Thymus (tissue), 11 donors: ENCODE measurements at regions not wholly inside any gene's neighbourhood (a gene's known extent, or its start where the extent isn't known, plus 50 kb on each side); places are given as distances from the start of the nearest gene placed in this dataset.

Source experiments
- DNase-seq, 9 donors: peaks; one replicate each; pipeline ENCODE4 v3.0.0-alpha.2; 2013; ENCODE audit warnings: low spot score in 9 of 9, low read depth in 6 of 9, missing footprints in 1 of 9
- H3K27ac ChIP-seq, 2 donors: one replicate each; pipeline ENCODE4 v1.5.1; 2013; ENCODE audit warnings: control low read depth in 1 of 2, low read depth in 1 of 2, low read length in 1 of 2, mild to moderate bottlenecking in 1 of 2, moderate library complexity in 1 of 2
- H3K27me3 ChIP-seq, 2 donors: one replicate each; pipeline ENCODE4 v1.5.1; 2013; ENCODE audit warnings: low read length in 1 of 2; ENCODE audit not compliant: control insufficient read depth in 2 of 2, insufficient read depth in 1 of 2
- H3K36me3 ChIP-seq, 2 donors: one replicate each; pipeline ENCODE4 v1.5.1; 2013; ENCODE audit warnings: low read length in 1 of 2, mild to moderate bottlenecking in 1 of 2, moderate library complexity in 1 of 2; ENCODE audit not compliant: control insufficient read depth in 2 of 2, insufficient read depth in 2 of 2
- H3K4me1 ChIP-seq, 2 donors: one replicate each; pipeline ENCODE4 v1.5.1; 2013; ENCODE audit warnings: low read length in 2 of 2; ENCODE audit not compliant: control insufficient read depth in 2 of 2, insufficient read depth in 2 of 2
- H3K4me3 ChIP-seq, 2 donors: one replicate each; pipeline ENCODE4 v1.5.1; 2013; ENCODE audit warnings: low read length in 2 of 2, control low read depth in 1 of 2, mild to moderate bottlenecking in 1 of 2
- H3K9me3 ChIP-seq, 2 donors: one replicate each; pipeline ENCODE4 v1.5.1; 2013; ENCODE audit warnings: low read length in 1 of 2, mild to moderate bottlenecking in 1 of 2; ENCODE audit not compliant: control insufficient read depth in 2 of 2, insufficient read depth in 1 of 2
- WGBS: extraction: QIAGEN DNeasy Blood & Tissue Kit; methylation state at CpG from one replicate; pipeline ENCODE4 v1.1.7; 2013; 5-methylcytosine and 5-hydroxymethylcytosine counted together
- donor health status: healthy.

DNA sequence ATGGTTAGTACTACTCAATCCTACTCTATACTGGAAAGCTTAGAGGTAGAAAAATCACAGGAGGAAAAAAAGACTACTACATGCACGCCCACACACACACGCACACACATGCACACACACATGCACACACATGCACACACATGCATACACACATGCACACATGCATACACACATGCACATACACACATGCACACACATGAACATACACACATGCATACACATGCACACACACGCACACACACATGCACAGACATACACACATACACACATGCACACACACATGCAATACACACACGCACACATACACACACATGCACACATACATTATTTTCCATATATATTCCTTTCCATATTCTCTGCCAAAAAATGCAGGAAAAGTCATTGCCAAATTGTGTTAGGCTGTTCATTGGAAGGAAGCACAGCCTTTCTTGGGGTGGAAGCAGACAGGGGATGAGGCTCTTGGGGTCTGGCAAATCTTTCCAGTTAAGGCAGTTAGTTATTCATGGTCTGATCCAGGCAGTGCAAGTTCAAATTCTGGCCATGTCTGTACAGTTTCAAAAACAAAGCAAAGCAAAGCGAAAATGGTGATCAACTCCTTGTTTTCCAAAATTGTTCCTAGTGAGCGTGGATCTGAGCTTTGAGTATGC, 187.9 kb upstream of the EGFLAM start:
- H3K4me1 ChIP-seq = no peaks in the 10 kb centered on the region
- H3K36me3 ChIP-seq = no peaks in the 10 kb centered on the region
- no peak for DNase-seq
- H3K4me3 ChIP-seq = no peak overlapping the region
- 98% methylated on average over 6 of the region's 6 CpGs for WGBS
- H3K27me3 ChIP-seq = no peaks in the 10 kb centered on the region
- no peak overlapping the region for H3K27ac ChIP-seq
- no peaks in the 10 kb centered on the region for H3K9me3 ChIP-seq

DNA sequence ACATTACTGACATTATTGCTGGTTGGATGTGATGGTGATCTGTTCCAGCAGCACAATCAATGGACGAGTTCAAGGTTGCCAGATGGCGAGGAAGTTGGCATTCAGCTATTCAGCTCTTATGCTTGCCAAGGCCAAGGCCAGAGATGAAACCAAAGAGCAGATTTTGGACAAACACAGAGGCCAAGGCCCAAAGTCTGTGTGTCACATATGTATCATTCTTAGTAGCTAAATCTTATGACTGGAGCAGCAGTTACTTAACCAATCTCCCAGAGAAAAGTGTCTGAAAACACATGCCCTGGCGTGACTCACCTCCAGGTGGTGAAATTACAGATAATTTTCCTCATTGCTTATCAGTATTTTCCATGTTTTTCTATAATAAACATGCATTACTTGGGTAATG, 189.0 kb upstream of the EGFLAM start:
- Histone ChIP-seq H3K4me1 (no peaks in the 10 kb centered on the region), H3K9me3 (no peaks in the 10 kb centered on the region), H3K27me3 (no peaks in the 10 kb centered on the region), H3K27ac (no peak overlapping the region), H3K36me3 (no peaks in the 10 kb centered on the region), H3K4me3 (no peak overlapping the region)
- no peak for DNase-seq
- WGBS = 90% methylated on average over 3 of the region's 3 CpGs

DNA sequence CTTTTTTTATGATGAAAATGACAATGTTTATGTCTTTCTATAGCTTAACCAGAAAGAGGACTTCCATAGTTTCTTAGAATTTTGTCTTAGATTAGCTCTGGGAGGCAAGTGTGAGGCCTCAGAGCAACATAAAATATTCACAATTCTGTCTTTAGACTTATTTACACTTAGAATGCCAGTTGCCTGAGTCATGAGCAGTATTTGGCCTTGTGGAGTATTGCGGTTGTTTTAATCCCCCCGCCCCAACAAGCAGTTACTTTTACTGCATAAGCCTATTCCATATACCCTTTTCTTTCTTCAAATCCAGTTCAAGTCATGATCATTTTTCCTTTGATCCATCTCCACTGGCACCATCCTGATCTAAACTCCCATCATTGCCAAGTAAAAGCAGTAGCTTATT, 198.0 kb upstream of the EGFLAM start:
- Histone ChIP-seq H3K27ac (no peak overlapping the region), H3K4me1 (no peaks in the 10 kb centered on the region), H3K9me3 (no peaks in the 10 kb centered on the region), H3K27me3 (no peaks in the 10 kb centered on the region), H3K36me3 (no peaks in the 10 kb centered on the region), H3K4me3 (no peak overlapping the region)
- DNase-seq = no peak
- WGBS = 98% methylated on average over 2 of the region's 2 CpGs

DNA sequence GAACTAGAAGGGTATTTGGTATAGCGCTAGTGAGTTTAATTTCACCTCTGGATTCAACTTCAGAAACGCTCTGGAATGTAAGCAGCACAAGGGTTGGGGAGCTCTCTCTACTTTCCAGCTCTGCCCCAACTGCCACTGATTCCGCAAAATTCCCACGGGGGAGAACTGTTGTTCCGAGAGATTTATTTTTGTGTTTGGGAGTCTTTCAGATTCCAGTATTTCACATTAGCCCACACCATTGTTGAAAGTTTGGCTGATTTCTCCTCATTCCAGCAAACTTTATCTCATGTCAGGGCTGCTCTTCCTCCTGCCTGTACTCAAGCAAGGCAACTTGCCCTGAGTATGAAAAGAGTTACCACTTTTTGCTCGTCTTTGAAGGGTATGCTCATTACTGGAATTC, 198.5 kb upstream of the EGFLAM start:
- no peaks in the 10 kb centered on the region for H3K27me3 ChIP-seq
- H3K4me3 ChIP-seq = no peak overlapping the region
- H3K9me3 ChIP-seq = no peaks in the 10 kb centered on the region
- WGBS = 98% methylated on average over 6 of the region's 6 CpGs
- H3K27ac ChIP-seq = no peak overlapping the region
- H3K36me3 ChIP-seq = no peaks in the 10 kb centered on the region
- H3K4me1 ChIP-seq = no peaks in the 10 kb centered on the region
- DNase-seq = no peak

DNA sequence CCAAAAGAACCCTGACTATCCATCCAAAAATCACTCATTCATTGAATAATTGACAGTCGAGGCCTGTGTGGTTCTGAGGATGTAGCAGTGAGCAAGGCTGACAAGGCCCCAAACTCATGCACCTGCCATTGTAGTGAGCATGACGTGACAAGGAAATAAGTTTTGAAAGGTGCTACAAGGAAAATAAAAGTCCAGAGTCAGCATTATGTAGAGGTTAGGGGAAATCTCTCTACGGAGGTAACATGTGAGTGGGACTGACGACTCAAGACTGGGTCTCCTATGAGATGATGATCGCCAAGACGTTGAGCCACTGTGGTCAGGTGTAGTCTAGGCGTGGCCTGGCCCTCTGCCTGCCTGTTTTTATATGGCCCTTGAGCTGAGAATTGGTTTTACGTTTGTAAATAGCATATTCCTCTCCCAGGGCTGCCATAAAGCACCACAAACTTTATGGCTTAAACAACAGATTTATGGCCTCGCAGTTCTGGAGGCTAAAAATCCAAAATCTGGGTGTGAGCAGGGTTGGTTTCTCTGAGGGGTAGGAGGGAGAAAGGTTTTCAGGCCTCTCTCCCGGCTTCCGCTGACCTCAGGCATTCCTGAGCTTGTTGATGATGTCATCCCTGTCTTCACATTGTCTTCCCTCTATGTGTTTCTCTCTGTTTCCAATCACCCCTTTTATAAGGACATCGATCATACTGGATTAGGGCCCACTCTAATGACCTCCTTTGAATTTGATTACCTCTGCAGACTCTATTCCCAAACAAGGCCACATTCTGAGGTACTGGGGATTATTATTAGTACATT, 206.4 kb upstream of the EGFLAM start:
- 95% methylated on average over 12 of the region's 12 CpGs for WGBS
- Histone ChIP-seq H3K27me3 (no peaks in the 10 kb centered on the region), H3K9me3 (no peaks in the 10 kb centered on the region), H3K36me3 (no peaks in the 10 kb centered on the region), H3K4me3 (no peak overlapping the region), H3K27ac (no peak overlapping the region), H3K4me1 (no peaks in the 10 kb centered on the region)
- DNase-seq = no peak

DNA sequence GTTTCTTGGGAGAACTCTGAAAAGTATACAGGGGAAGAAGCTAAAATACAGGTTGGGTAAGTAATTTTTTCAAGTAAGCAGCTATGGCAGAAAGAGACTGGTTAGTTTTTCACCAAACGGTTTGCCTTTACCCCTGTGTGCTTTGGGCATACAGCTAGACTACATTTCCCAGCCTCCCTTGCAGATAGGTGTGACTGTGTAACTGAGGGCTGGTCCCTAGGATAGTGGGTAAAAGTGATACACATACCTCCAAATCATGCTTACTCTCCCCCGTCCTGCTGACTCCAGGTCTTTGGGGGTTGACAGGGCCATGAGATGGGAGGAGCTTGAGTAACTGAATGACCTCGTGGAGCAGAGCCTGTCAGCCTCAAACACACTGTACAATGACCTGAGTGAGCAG, 208.6 kb upstream of the GDNF start:
- H3K9me3 ChIP-seq = no peaks in the 10 kb centered on the region
- 93% methylated on average over 3 of the region's 3 CpGs for WGBS
- no peak overlapping the region for H3K4me3 ChIP-seq
- no peaks in the 10 kb centered on the region for H3K27me3 ChIP-seq
- H3K4me1 ChIP-seq = no peaks in the 10 kb centered on the region
- no peak overlapping the region for H3K27ac ChIP-seq
- DNase-seq = no peak
- no peaks in the 10 kb centered on the region for H3K36me3 ChIP-seq

GRCh38 chr5:38046103-38046502, 206.3 kb upstream of the GDNF start:
- Histone ChIP-seq H3K36me3 (no peaks in the 10 kb centered on the region), H3K27ac (no peak overlapping the region), H3K4me1 (no peaks in the 10 kb centered on the region), H3K4me3 (no peak overlapping the region), H3K27me3 (no peaks in the 10 kb centered on the region), H3K9me3 (no peaks in the 10 kb centered on the region)
- WGBS = 97% methylated on average over 7 of the region's 7 CpGs
- no peak for DNase-seq

DNA sequence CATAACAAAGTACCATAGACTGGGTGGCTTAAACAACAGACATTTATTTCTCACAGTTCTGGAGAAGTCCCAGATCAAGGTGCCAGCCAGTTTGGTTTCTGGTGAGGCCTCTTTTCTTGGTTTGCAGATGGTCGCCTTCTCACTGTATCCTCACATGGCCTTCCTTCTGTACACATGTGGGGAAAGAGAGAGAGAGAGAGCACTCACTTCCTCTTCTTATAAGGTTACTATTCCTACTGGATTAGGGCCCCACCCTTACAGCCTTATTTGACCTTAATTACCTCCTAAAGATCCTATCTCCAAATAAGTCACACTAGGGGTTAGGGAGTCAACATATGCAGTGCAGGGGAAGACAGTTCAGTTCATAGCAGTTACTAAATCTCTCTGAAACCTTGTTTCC, 205.6 kb upstream of the GDNF start:
- H3K4me1 ChIP-seq = no peaks in the 10 kb centered on the region
- H3K9me3 ChIP-seq = no peaks in the 10 kb centered on the region
- no peaks in the 10 kb centered on the region for H3K36me3 ChIP-seq
- DNase-seq = no peak
- H3K27ac ChIP-seq = no peak overlapping the region
- no peak overlapping the region for H3K4me3 ChIP-seq
- H3K27me3 ChIP-seq = no peaks in the 10 kb centered on the region
- 90% methylated on average over 1 of the region's 1 CpG for WGBS

DNA sequence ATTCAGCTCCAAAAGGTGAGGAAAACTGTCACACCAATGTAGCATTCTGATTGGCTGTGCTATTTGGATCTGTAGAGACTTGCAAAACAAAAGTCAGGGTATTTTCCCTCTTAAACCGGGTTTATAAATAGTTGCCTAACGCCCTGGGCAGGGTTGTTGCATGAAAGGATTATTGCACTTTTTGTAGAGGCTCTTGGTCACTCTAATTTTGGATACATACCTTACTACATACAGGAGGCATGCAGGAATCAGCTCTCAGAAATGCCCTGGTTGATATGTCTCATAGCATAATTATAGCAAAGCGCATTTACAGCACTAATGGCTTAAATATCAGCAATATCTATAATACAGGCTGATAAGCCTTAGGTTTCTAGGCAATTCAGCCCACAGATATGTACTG, 200.0 kb upstream of the GDNF start:
- H3K27me3 ChIP-seq = no peaks in the 10 kb centered on the region
- no peaks in the 10 kb centered on the region for H3K9me3 ChIP-seq
- H3K4me1 ChIP-seq = no peaks in the 10 kb centered on the region
- H3K36me3 ChIP-seq = no peaks in the 10 kb centered on the region
- DNase-seq = no peak
- H3K4me3 ChIP-seq = no peak overlapping the region
- no peak overlapping the region for H3K27ac ChIP-seq
- WGBS = 89% methylated on average over 3 of the region's 3 CpGs
